H9 (cell line): ENCODE measurements at regions not wholly inside any gene's neighbourhood (a gene's known extent, or its start where the extent isn't known, plus 50 kb on each side); places are given as distances from the start of the nearest gene placed in this dataset.

Source experiments
- DNase-seq: peaks from one replicate; pipeline ENCODE4 v3.0.0-alpha.2; 2017
- H2AFZ ChIP-seq: one replicate; pipeline ENCODE4 v1.6.1; 2013; ENCODE audit warnings: mild to moderate bottlenecking, low read length, control low read depth, moderate library complexity
- H2AK5ac ChIP-seq: 2 replicates; pipeline ENCODE4 v1.6.1; 2013; ENCODE audit warnings: low read length, control low read depth, mixed read lengths; ENCODE audit not compliant: insufficient read length
- H2BK120ac ChIP-seq: one replicate; pipeline ENCODE4 v1.6.1; 2013; ENCODE audit warnings: low read depth, mild to moderate bottlenecking, low read length, control low read depth, inconsistent platforms; ENCODE audit not compliant: poor library complexity, severe bottlenecking
- H2BK12ac ChIP-seq: 2 replicates; pipeline ENCODE4 v1.6.1; 2013; ENCODE audit warnings: low read length, control low read depth, mixed read lengths, low read depth; ENCODE audit not compliant: insufficient read length
- H2BK15ac ChIP-seq: 2 replicates; pipeline ENCODE4 v1.6.1; 2013; ENCODE audit warnings: low read depth, low read length, control low read depth
- H2BK20ac ChIP-seq: one replicate; pipeline ENCODE4 v1.6.1; 2013; ENCODE audit warnings: low read depth, mild to moderate bottlenecking, low read length, control low read depth, inconsistent platforms; ENCODE audit not compliant: poor library complexity, severe bottlenecking
- H2BK5ac ChIP-seq: 2 replicates; pipeline ENCODE4 v1.6.1; 2013; ENCODE audit warnings: low read length, control low read depth, mixed read lengths; ENCODE audit not compliant: insufficient read length
- H3K14ac ChIP-seq: 2 replicates; pipeline ENCODE4 v1.6.1; 2013; ENCODE audit warnings: low read length, control low read depth; ENCODE audit not compliant: insufficient read depth
- H3K18ac ChIP-seq: 2 replicates; pipeline ENCODE4 v1.6.1; 2013; ENCODE audit warnings: low read depth, mild to moderate bottlenecking, mixed read lengths, low read length, control low read depth; ENCODE audit not compliant: insufficient read length
- H3K23ac ChIP-seq: 2 replicates; pipeline ENCODE4 v1.6.1; 2013; ENCODE audit warnings: low read length, control low read depth, mixed read lengths, low read depth; ENCODE audit not compliant: insufficient read length
- H3K23me2 ChIP-seq: 2 replicates; pipeline ENCODE4 v1.6.1; 2013; ENCODE audit warnings: low read depth, mild to moderate bottlenecking, mixed read lengths, low read length, control low read depth; ENCODE audit not compliant: insufficient read length, poor library complexity, severe bottlenecking
- H3K27ac ChIP-seq: 2 replicates; pipeline ENCODE4 v1.5.1; 2013; ENCODE audit warnings: low read length, control low read depth, mixed read lengths, low read depth; ENCODE audit not compliant: insufficient read length
- H3K27me3 ChIP-seq: 2 replicates; pipeline ENCODE4 v1.6.1; 2013; ENCODE audit warnings: low read length, control low read depth, inconsistent platforms; ENCODE audit not compliant: insufficient read depth
- H3K4ac ChIP-seq: 2 replicates; pipeline ENCODE4 v1.6.1; 2013; ENCODE audit warnings: low read depth, mild to moderate bottlenecking, control low read depth, inconsistent platforms, low read length, moderate library complexity
- H3K4me1 ChIP-seq: 2 replicates; pipeline ENCODE4 v1.6.1; 2013; ENCODE audit warnings: low read length, control low read depth, inconsistent platforms; ENCODE audit not compliant: insufficient read depth
- H3K4me2 ChIP-seq: 2 replicates; pipeline ENCODE4 v1.6.1; 2013; ENCODE audit warnings: low read length, control low read depth, mixed read lengths; ENCODE audit not compliant: insufficient read length, insufficient read depth
- H3K56ac ChIP-seq: 2 replicates; pipeline ENCODE4 v1.6.1; 2013; ENCODE audit warnings: low read depth, mild to moderate bottlenecking, mixed read lengths, low read length, control low read depth; ENCODE audit not compliant: insufficient read length
- H3K79me1 ChIP-seq: 2 replicates; pipeline ENCODE4 v1.6.1; 2013; ENCODE audit warnings: low read depth, mild to moderate bottlenecking, moderate library complexity, low read length, control low read depth, inconsistent platforms; ENCODE audit not compliant: insufficient read depth, poor library complexity, severe bottlenecking
- H3K79me2 ChIP-seq: 2 replicates; pipeline ENCODE4 v1.6.1; 2013; ENCODE audit warnings: low read length, control low read depth, inconsistent platforms; ENCODE audit not compliant: insufficient read depth
- H3K9ac ChIP-seq: 2 replicates; pipeline ENCODE4 v1.6.1; 2013; ENCODE audit warnings: low read length, control low read depth, mixed read lengths; ENCODE audit not compliant: insufficient read length; ENCODE audit errors: extremely low read depth
- H3K9me3 ChIP-seq: one replicate; pipeline ENCODE4 v1.6.1; 2013; ENCODE audit warnings: low read depth, low read length, inconsistent platforms; ENCODE audit not compliant: control insufficient read depth
- H3T11ph ChIP-seq: one replicate; pipeline ENCODE4 v1.6.1; 2013; ENCODE audit warnings: mild to moderate bottlenecking, low read length, control low read depth, inconsistent platforms
- H4K20me1 ChIP-seq: one replicate; pipeline ENCODE4 v1.6.1; 2013; ENCODE audit not compliant: control insufficient read depth, insufficient read length, insufficient read depth
- H4K5ac ChIP-seq: 2 replicates; pipeline ENCODE4 v1.6.1; 2013; ENCODE audit warnings: low read depth, mild to moderate bottlenecking, mixed read lengths, low read length, control low read depth; ENCODE audit not compliant: insufficient read length
- H4K8ac ChIP-seq: replicated peaks from 2 replicates; pipeline ENCODE4 v1.6.1; 2013; ENCODE audit warnings: low read length, control low read depth, mixed read lengths, low read depth; ENCODE audit not compliant: insufficient read length
- H4K91ac ChIP-seq: 2 replicates; pipeline ENCODE4 v1.6.1; 2013; ENCODE audit warnings: low read depth, mild to moderate bottlenecking, moderate library complexity, mixed read lengths, low read length, control low read depth; ENCODE audit not compliant: insufficient read length
- H3K27ac Mint-ChIP-seq, 3 experiments: 2 replicates in 2 of 3; 3 replicates in 1 of 3; pipeline ENCODE4 v1.8.0; 2020 to 2021; ENCODE audit warnings: mixed read lengths in 3 of 3, mild to moderate bottlenecking in 1 of 3, moderate library complexity in 1 of 3
- H3K27me3 Mint-ChIP-seq: 2 replicates; pipeline ENCODE4 v1.8.0; 2021; ENCODE audit warnings: low read depth, mild to moderate bottlenecking, moderate library complexity, mixed read lengths
- H3K36me3 Mint-ChIP-seq, 3 experiments: 2 replicates in 2 of 3; 3 replicates in 1 of 3; pipeline ENCODE4 v1.8.0; 2020 to 2021; ENCODE audit warnings: low read depth in 3 of 3, mixed read lengths in 3 of 3; ENCODE audit not compliant: insufficient read depth in 1 of 3
- H3K4me1 Mint-ChIP-seq, 2 experiments: 2 replicates each; pipeline ENCODE4 v1.8.0; 2020; ENCODE audit warnings: mixed read lengths in 2 of 2
- H3K4me3 Mint-ChIP-seq, 2 experiments: 2 replicates in 1 of 2; 3 replicates in 1 of 2; pipeline ENCODE4 v1.8.0; 2020 to 2021; ENCODE audit warnings: mild to moderate bottlenecking in 2 of 2, mixed read lengths in 2 of 2, moderate library complexity in 1 of 2
- H3K9me3 Mint-ChIP-seq, 2 experiments: 2 replicates in 1 of 2; 3 replicates in 1 of 2; pipeline ENCODE4 v1.8.0; 2020; ENCODE audit warnings: mild to moderate bottlenecking in 2 of 2, mixed read lengths in 2 of 2, moderate library complexity in 1 of 2
- CTCF ChIP-seq: fragments of 200-600 bp; sonication (generic); conservative IDR thresholded peaks from 3 replicates; pipeline ENCODE4 v1.8.0; 2021; ENCODE audit warnings: antibody characterized with exemption, mild to moderate bottlenecking
- WGBS: extraction: QIAGEN DNeasy Blood & Tissue Kit; methylation state at CpG from one replicate; pipeline ENCODE4 v1.1.7; 2013; ENCODE audit warnings: missing lambda C conversion rate, low lambda C conversion rate, mixed read lengths; ENCODE audit not compliant: insufficient read length; ENCODE audit errors: extremely low coverage; 5-methylcytosine and 5-hydroxymethylcytosine counted together

DNA sequence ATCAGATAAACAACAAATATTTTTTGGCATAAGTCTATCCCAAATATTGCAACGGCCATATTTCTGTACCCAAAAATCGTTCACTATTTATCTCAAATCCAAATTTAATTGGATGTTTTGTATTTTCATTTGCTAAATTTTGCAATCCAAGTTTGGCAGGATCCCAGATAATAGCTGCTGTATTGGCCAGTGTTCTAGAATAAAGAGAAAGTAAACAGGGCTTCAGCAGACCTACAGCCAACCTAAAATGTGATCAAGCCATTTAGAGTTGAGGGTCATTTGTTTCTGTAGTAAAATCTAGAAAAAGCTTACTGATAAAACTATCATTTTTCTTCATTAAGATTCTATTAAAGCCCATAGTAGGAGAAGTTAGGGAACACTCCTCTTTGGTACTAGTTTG lies 506.6 kb upstream of the PTBP2 start:
- Histone ChIP-seq H3K23ac (no peak overlapping the region), H3K79me1 (no peaks in the 10 kb centered on the region), H3K4me2 (no peak overlapping the region), H3K9me3 (no peaks in the 10 kb centered on the region), H3K79me2 (no peaks in the 10 kb centered on the region), H2BK20ac (no peak overlapping the region), H2BK12ac (no peak overlapping the region), H3K9ac (no peak overlapping the region), H4K8ac (no peak overlapping the region), H3K4me1 (no peaks in the 10 kb centered on the region), H3K18ac (no peak overlapping the region), H3K23me2 (no peaks in the 10 kb centered on the region), H2BK15ac (no peak overlapping the region), H2AFZ (no peak overlapping the region), H3K56ac (no peak overlapping the region), H2AK5ac (no peak overlapping the region), H4K91ac (no peak overlapping the region), H3K27me3 (no peaks in the 10 kb centered on the region), H3K4ac (no peak overlapping the region), H2BK120ac (no peak overlapping the region), H2BK5ac (no peak overlapping the region), H3K27ac (no peak overlapping the region), H4K5ac (no peak overlapping the region), H3K14ac (no peak overlapping the region), H4K20me1 (no peaks in the 10 kb centered on the region), H3T11ph (no peak overlapping the region)
- H3K4me3 Mint-ChIP-seq, result no peak overlapping the region
- no peaks in the 10 kb centered on the region for H3K36me3 Mint-ChIP-seq
- 100% methylated on average over 2 of the region's 2 CpGs for WGBS
- TF ChIP-seq CTCF, result no peak
- H3K27ac Mint-ChIP-seq, result no peak overlapping the region
- no peaks in the 10 kb centered on the region for H3K9me3 Mint-ChIP-seq
- DNase-seq, result no peak
- 0 out of 4 replicates have a peak, but pooled peaks cover 0 to 3% of the 10 kb centered on the region in 2 experiments for H3K4me1 Mint-ChIP-seq
- no peaks in the 10 kb centered on the region for H3K27me3 Mint-ChIP-seq
